Keratinocyte (primary cell): ENCODE measurements at regions not wholly inside any gene's neighbourhood (a gene's known extent, or its start where the extent isn't known, plus 50 kb on each side); places are given as distances from the start of the nearest gene placed in this dataset.
A peak's percentile ranks its signal among the peaks of the same experiment; 100 is the strongest.

ENCODE experiments used
- DNase-seq: peaks from one replicate; pipeline ENCODE4 v3.0.0-alpha.2; 2011; ENCODE audit warnings: low read depth, missing footprints, low spot score
- FAIRE-seq: peaks from 2 replicates; lab custom pipeline; 2011; peaks lifted over from hg19 to GRCh38; lab: Jason Lieb, UNC
- H2AFZ ChIP-seq: 2 replicates; pipeline ENCODE4 v1.6.0; 2012; ENCODE audit warnings: low read length, control low read depth, inconsistent platforms; ENCODE audit not compliant: control insufficient read depth
- H3K27ac ChIP-seq: 2 replicates; pipeline ENCODE4 v1.5.1; 2011; ENCODE audit warnings: low read length; ENCODE audit not compliant: control insufficient read depth, insufficient read depth
- H3K27me3 ChIP-seq: 3 replicates; pipeline ENCODE4 v1.6.0; 2011; ENCODE audit warnings: low read length; ENCODE audit not compliant: control insufficient read depth, insufficient read depth; ENCODE audit errors: extremely low read depth
- H3K36me3 ChIP-seq, 2 experiments: 2 replicates in 1 of 2; 3 replicates in 1 of 2; pipeline ENCODE4 v1.5.1; 2011; ENCODE audit warnings: low read length in 2 of 2, mild to moderate bottlenecking in 1 of 2; ENCODE audit not compliant: control insufficient read depth in 2 of 2, insufficient read depth in 2 of 2; ENCODE audit errors: extremely low read depth in 1 of 2
- H3K4me1 ChIP-seq: 3 replicates; pipeline ENCODE4 v1.5.1; 2011; ENCODE audit warnings: low read length; ENCODE audit not compliant: control insufficient read depth, insufficient read depth; ENCODE audit errors: extremely low read depth
- H3K4me2 ChIP-seq: 3 replicates; pipeline ENCODE4 v1.6.0; 2011; ENCODE audit warnings: low read depth, low read length; ENCODE audit not compliant: control insufficient read depth, insufficient read depth; ENCODE audit errors: extremely low read depth
- H3K4me3 ChIP-seq, 3 experiments: fragments of 200-600 bp in 1 of 3; sonication (generic) in 1 of 3; 2 replicates in 2 of 3; 3 replicates in 1 of 3; pipeline ENCODE4 v1.5.1; 2011 to 2016; ENCODE audit warnings: low read length in 3 of 3, mild to moderate bottlenecking in 3 of 3, control low read depth in 2 of 3, inconsistent platforms in 1 of 3, low read depth in 1 of 3, mixed read lengths in 1 of 3, mixed run types in 1 of 3, moderate library complexity in 1 of 3; ENCODE audit not compliant: control insufficient read depth in 2 of 3, insufficient read depth in 2 of 3; ENCODE audit errors: extremely low read depth in 1 of 3
- H3K79me2 ChIP-seq: 2 replicates; pipeline ENCODE4 v1.6.0; 2012; ENCODE audit warnings: low read length; ENCODE audit not compliant: control insufficient read depth, insufficient read depth
- H3K9ac ChIP-seq: 3 replicates; pipeline ENCODE4 v1.6.0; 2011; ENCODE audit warnings: low read length; ENCODE audit not compliant: control insufficient read depth, insufficient read depth; ENCODE audit errors: extremely low read depth
- H3K9me1 ChIP-seq: 3 replicates; pipeline ENCODE4 v1.6.0; 2011; ENCODE audit warnings: low read length; ENCODE audit not compliant: control insufficient read depth, insufficient read depth; ENCODE audit errors: extremely low read depth
- H3K9me3 ChIP-seq: 2 replicates; pipeline ENCODE4 v1.5.1; 2012; ENCODE audit warnings: low read depth, low read length; ENCODE audit not compliant: control insufficient read depth
- H4K20me1 ChIP-seq: 3 replicates; pipeline ENCODE4 v1.6.0; 2011; ENCODE audit warnings: low read length; ENCODE audit not compliant: control insufficient read depth, insufficient read depth; ENCODE audit errors: extremely low read depth
- EZH2 ChIP-seq: IDR thresholded peaks from one replicate; pipeline ENCODE4 v1.6.1; 2012; ENCODE audit warnings: inconsistent platforms, mild to moderate bottlenecking, low read length, moderate library complexity
- dilution Hi-C: fragments of 300-500 bp; cut with MboI; formaldehyde crosslinking; loops from one replicate; pipeline ENCODE4 v1.7.0; 2020; ENCODE audit warnings: low sequenced_read_pairs; ENCODE audit not compliant: extremely low pct_ligation_motif_present
- TF ChIP-seq, protein P1 (sequence below), 3 experiments: IDR thresholded peaks in 1 of 3; conservative IDR thresholded peaks in 1 of 3; optimal IDR thresholded peaks in 1 of 3; 2 replicates in 2 of 3; 3 replicates in 1 of 3; pipeline versions ENCODE3 to v1.5.1; 2011; ENCODE audit warnings: low read length in 3 of 3, mild to moderate bottlenecking in 3 of 3, moderate library complexity in 2 of 3, control low read depth in 1 of 3, inconsistent platforms in 1 of 3; ENCODE audit not compliant: insufficient read depth in 2 of 3; ENCODE audit errors: extremely low read depth in 1 of 3

DNA sequence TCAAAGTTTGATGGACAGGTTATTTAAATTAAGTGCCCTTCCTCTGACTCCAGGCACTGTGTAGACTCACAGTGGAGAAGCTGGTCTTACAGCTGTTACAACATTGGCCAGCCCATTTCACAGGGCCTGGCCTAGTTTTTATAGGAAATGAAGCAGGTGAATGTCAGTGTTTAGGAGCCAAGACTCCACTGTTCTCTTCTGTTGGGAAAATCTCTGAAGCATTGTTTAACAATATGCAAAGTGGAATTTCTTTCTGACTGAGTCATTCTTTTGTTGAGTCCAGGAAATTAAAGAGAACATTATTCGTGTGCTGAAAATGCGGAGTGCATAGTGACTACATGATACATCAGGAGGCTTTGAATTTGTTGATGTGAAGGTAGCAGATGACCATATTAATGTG lies 64.7 kb downstream of the ARRDC4 start:
- Histone ChIP-seq H3K9ac (no peak overlapping the region), H3K9me3 (no peaks in the 10 kb centered on the region), H3K79me2 (no peaks in the 10 kb centered on the region), H3K9me1 (no peaks in the 10 kb centered on the region), H3K36me3 (no peaks in the 10 kb centered on the region), H3K27me3 (no peaks in the 10 kb centered on the region), H4K20me1 (no peaks in the 10 kb centered on the region), H2AFZ (no peak overlapping the region), H3K4me2 (no peak overlapping the region), H3K4me1 (peaks cover 14% of the 10 kb centered on the region), H3K4me3 (no peak overlapping the region), H3K27ac (peak overlapping the region; percentile 32)
- dilution Hi-C loops: no loop called here
- DNase-seq (no peak), FAIRE-seq (peak; percentile 83)
- TF ChIP-seq, protein P1, sequence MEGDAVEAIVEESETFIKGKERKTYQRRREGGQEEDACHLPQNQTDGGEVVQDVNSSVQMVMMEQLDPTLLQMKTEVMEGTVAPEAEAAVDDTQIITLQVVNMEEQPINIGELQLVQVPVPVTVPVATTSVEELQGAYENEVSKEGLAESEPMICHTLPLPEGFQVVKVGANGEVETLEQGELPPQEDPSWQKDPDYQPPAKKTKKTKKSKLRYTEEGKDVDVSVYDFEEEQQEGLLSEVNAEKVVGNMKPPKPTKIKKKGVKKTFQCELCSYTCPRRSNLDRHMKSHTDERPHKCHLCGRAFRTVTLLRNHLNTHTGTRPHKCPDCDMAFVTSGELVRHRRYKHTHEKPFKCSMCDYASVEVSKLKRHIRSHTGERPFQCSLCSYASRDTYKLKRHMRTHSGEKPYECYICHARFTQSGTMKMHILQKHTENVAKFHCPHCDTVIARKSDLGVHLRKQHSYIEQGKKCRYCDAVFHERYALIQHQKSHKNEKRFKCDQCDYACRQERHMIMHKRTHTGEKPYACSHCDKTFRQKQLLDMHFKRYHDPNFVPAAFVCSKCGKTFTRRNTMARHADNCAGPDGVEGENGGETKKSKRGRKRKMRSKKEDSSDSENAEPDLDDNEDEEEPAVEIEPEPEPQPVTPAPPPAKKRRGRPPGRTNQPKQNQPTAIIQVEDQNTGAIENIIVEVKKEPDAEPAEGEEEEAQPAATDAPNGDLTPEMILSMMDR (optimal IDR thresholded peaks at IDR 0.05 in 1 of 3, IDR thresholded peaks at IDR 0.05 in 1 of 3, conservative IDR thresholded peaks at IDR 0.05 in 1 of 3; ENCODE audit: extremely low read depth in 1 of 3, insufficient read depth in 2 of 3, low read length in 3 of 3): no peak
- no peak for TF ChIP-seq EZH2

DNA sequence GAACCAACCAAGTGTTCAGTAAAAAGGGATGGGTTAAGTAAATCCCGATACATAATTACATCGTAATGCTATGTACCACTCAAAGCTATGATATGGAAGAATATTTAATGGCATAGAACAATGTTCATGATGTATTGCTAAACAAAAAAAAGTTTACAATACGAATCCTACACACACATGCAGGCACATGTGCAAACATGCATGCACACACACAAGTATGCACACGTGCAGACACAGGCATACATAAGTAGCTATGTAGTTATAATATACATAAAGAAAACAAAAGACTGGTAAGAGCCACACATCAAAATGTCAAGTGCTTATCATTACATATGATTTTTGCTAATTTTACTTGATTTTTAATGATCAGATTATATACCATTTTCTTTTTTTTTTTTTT lies 74.2 kb downstream of the ARRDC4 start:
- no peaks in the 10 kb centered on the region for H3K36me3 ChIP-seq
- TF ChIP-seq EZH2: no peak
- TF ChIP-seq, protein P1 (optimal IDR thresholded peaks at IDR 0.05 in 1 of 3, IDR thresholded peaks at IDR 0.05 in 1 of 3, conservative IDR thresholded peaks at IDR 0.05 in 1 of 3; ENCODE audit: extremely low read depth in 1 of 3, insufficient read depth in 2 of 3, low read length in 3 of 3): no peak
- FAIRE-seq: peak; percentile 59
- H3K27me3 ChIP-seq: no peaks in the 10 kb centered on the region
- H3K9ac ChIP-seq: peak overlapping the region; percentile 73
- peaks cover 20% of the 10 kb centered on the region for H3K4me1 ChIP-seq
- peak overlapping the region; percentile 91 for H3K27ac ChIP-seq
- dilution Hi-C loops: no loop called here
- no peaks in the 10 kb centered on the region for H3K9me3 ChIP-seq
- H4K20me1 ChIP-seq: no peaks in the 10 kb centered on the region
- DNase-seq: peak; percentile 13
- peak overlapping the region; percentile 97 for H3K4me2 ChIP-seq
- H3K4me3 ChIP-seq: no peak overlapping the region
- no peaks in the 10 kb centered on the region for H3K79me2 ChIP-seq
- no peaks in the 10 kb centered on the region for H3K9me1 ChIP-seq
- no peak overlapping the region for H2AFZ ChIP-seq
